ENCODE measurements at regions not wholly inside any gene's neighbourhood (a gene's known extent, or its start where the extent isn't known, plus 50 kb on each side); places are given as distances from the start of the nearest gene placed in this dataset.

DNA sequence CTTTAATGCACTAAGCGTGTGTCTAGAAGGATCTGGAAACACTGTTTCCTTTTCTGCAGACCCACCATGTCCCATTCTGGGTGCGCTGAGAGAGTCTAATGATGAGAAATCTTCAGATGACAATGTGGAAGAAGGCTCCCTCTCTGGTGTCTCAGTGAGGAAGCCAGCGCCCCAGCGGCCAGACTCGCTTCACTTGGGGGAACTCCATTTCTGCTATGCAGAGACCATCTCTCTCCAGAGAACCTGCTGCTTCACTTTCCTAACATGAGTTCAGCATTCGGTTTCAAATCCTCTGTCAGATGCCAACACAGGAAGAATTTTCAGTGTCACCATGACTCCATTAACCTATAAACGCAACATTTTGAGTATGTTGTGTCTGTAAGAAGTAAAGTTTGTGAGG is 121.8 kb downstream of the SYF2 start:
- H3K36me3 Mint-ChIP-seq (ENCODE audit: unreplicated experiment): no peaks in the 10 kb centered on the region
- no peak overlapping the region for H3K4me3 Mint-ChIP-seq (ENCODE audit: unreplicated experiment)
- H3K9me3 Mint-ChIP-seq (ENCODE audit: unreplicated experiment): peaks cover 9% of the 10 kb centered on the region
- H3K27me3 Mint-ChIP-seq (ENCODE audit: unreplicated experiment): peaks cover 59% of the 10 kb centered on the region
- no peak overlapping the region for H3K27ac Mint-ChIP-seq (ENCODE audit: unreplicated experiment)
- TF ChIP-seq, protein P1, sequence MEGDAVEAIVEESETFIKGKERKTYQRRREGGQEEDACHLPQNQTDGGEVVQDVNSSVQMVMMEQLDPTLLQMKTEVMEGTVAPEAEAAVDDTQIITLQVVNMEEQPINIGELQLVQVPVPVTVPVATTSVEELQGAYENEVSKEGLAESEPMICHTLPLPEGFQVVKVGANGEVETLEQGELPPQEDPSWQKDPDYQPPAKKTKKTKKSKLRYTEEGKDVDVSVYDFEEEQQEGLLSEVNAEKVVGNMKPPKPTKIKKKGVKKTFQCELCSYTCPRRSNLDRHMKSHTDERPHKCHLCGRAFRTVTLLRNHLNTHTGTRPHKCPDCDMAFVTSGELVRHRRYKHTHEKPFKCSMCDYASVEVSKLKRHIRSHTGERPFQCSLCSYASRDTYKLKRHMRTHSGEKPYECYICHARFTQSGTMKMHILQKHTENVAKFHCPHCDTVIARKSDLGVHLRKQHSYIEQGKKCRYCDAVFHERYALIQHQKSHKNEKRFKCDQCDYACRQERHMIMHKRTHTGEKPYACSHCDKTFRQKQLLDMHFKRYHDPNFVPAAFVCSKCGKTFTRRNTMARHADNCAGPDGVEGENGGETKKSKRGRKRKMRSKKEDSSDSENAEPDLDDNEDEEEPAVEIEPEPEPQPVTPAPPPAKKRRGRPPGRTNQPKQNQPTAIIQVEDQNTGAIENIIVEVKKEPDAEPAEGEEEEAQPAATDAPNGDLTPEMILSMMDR (IDR thresholded peaks at IDR 0.05): no peak
- H3K4me1 Mint-ChIP-seq (ENCODE audit: unreplicated experiment): no peaks in the 10 kb centered on the region
- no peak for DNase-seq (ENCODE audit: extremely low spot score, unreplicated experiment)

DNA sequence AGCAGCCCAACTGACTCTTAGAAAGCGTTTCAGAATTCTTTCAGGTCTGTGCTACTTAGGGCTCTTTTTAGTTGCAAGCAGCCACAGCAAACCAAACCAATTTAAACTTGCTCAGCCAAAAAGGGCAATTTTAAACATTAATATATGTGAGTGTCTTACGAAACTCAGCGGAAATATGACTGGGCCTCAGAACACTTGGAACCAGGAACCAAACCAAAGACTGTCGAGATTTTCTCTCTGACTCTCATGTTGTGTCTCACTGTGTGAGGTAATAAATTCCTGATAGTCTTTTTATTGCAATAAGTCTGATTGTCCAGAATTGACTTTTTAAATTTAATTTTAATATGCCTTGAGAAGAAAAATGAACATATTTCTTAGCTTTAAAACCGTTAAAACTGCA is 122.3 kb downstream of the SYF2 start:
- H3K27me3 Mint-ChIP-seq (ENCODE audit: unreplicated experiment): peaks cover 57% of the 10 kb centered on the region
- TF ChIP-seq, protein P1 (IDR thresholded peaks at IDR 0.05): no peak
- no peaks in the 10 kb centered on the region for H3K36me3 Mint-ChIP-seq (ENCODE audit: unreplicated experiment)
- no peak for DNase-seq (ENCODE audit: extremely low spot score, unreplicated experiment)
- H3K4me3 Mint-ChIP-seq (ENCODE audit: unreplicated experiment): no peak overlapping the region
- no peaks in the 10 kb centered on the region for H3K4me1 Mint-ChIP-seq (ENCODE audit: unreplicated experiment)
- H3K27ac Mint-ChIP-seq (ENCODE audit: unreplicated experiment): no peak overlapping the region
- peaks cover 9% of the 10 kb centered on the region for H3K9me3 Mint-ChIP-seq (ENCODE audit: unreplicated experiment)

DNA sequence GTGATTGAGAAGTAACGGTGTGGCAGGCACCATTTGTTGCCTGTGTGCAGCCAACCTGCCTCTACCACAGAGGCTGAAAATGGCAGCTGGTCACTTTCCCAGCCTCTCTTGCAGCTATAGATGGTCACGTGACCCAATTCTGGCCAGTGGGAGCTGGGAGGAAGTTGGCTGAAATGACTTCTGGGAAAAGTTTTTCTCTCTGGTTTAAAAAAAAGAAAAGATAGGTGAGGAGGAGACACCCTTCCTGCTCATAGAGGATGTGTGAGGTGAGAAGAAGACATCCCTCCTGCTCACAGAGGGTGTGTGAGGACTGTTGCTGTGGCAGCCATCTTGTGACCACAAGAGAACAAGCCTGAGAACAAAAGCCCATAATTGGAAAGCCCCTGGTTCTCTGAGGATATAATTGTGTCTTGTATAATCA is 122.8 kb downstream of the SYF2 start:
- Mint-ChIP-seq H3K4me3 (ENCODE audit: unreplicated experiment) (no peak overlapping the region), H3K27ac (ENCODE audit: unreplicated experiment) (no peak overlapping the region), H3K9me3 (ENCODE audit: unreplicated experiment) (peaks cover 9% of the 10 kb centered on the region), H3K36me3 (ENCODE audit: unreplicated experiment) (no peaks in the 10 kb centered on the region), H3K4me1 (ENCODE audit: unreplicated experiment) (no peaks in the 10 kb centered on the region), H3K27me3 (ENCODE audit: unreplicated experiment) (peaks cover 57% of the 10 kb centered on the region)
- TF ChIP-seq, protein P1 (IDR thresholded peaks at IDR 0.05): no peak
- no peak for DNase-seq (ENCODE audit: extremely low spot score, unreplicated experiment)

- Mint-ChIP-seq H3K9me3 (ENCODE audit: unreplicated experiment) (peaks cover 9% of the 10 kb centered on the region), H3K4me1 (ENCODE audit: unreplicated experiment) (no peaks in the 10 kb centered on the region), H3K27me3 (ENCODE audit: unreplicated experiment) (peaks cover 58% of the 10 kb centered on the region), H3K36me3 (ENCODE audit: unreplicated experiment) (no peaks in the 10 kb centered on the region), H3K4me3 (ENCODE audit: unreplicated experiment) (no peak overlapping the region), H3K27ac (ENCODE audit: unreplicated experiment) (no peak overlapping the region)
- no peak for DNase-seq (ENCODE audit: extremely low spot score, unreplicated experiment)
- TF ChIP-seq, protein P1 (IDR thresholded peaks at IDR 0.05): no peak
Observed at GRCh38 chr1:25107643-25108010, 124.7 kb downstream of the SYF2 start.

DNA sequence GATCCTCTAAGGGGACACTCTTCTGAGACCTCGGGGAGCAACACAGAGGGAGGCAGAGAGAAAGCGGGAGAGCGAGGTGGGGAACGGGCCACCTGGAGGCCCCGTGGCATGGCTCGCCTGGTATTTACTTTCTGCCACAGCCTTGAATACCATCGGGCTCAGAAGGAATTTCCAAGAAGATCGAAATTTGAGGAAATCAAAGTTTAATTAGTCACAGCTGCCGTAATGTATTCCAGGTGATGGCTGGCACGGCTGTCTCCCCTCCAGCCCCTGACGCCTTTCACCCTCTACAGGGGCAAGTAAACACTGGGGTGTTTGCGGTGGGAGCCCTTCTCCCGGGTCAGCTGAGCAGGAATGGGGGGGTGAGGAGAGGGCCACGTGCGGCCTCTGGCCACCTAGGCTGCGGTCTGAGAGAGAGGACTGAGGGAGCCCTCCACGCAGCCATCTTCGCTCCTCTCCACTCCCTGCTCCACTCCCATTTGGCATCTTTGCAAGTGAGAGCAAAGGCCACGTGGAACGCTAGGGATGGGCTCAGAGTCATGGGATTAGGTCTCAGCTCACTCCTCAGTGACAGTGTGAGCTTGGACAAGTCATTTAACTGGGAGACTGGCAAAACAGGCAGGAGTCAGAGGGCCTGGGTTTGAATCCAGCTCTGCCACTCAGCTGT is 125.2 kb downstream of the SYF2 start:
- Mint-ChIP-seq H3K36me3 (ENCODE audit: unreplicated experiment) (no peaks in the 10 kb centered on the region), H3K27me3 (ENCODE audit: unreplicated experiment) (peaks cover 54% of the 10 kb centered on the region), H3K4me1 (ENCODE audit: unreplicated experiment) (no peaks in the 10 kb centered on the region), H3K27ac (ENCODE audit: unreplicated experiment) (no peak overlapping the region), H3K4me3 (ENCODE audit: unreplicated experiment) (no peak overlapping the region), H3K9me3 (ENCODE audit: unreplicated experiment) (peaks cover 9% of the 10 kb centered on the region)
- no peak for DNase-seq (ENCODE audit: extremely low spot score, unreplicated experiment)
- TF ChIP-seq, protein P1 (IDR thresholded peaks at IDR 0.05): no peak

Measured in osteocyte (in vitro differentiated cells).